ENCODE measurements at regions not wholly inside any gene's neighbourhood (a gene's known extent, or its start where the extent isn't known, plus 50 kb on each side); places are given as distances from the start of the nearest gene placed in this dataset.
A peak's percentile ranks its signal among the peaks of the same experiment; 100 is the strongest.
"Not testable (repeated sequence)": the region's sequence is repeated elsewhere in the genome, so short reads cannot be mapped to it uniquely, and the experiment has no call there.

- no peak for DNase-seq (ENCODE audit: low read depth in 4 of 4, low spot score in 2 of 4)
Observed at GRCh38 chr11:122405547-122406341, 249.8 kb upstream of the UBASH3B start.

GRCh38 chr11:122404571-122404970, 251.0 kb upstream of the UBASH3B start:
- no peak for DNase-seq (ENCODE audit: low read depth in 4 of 4, low spot score in 2 of 4)

DNA sequence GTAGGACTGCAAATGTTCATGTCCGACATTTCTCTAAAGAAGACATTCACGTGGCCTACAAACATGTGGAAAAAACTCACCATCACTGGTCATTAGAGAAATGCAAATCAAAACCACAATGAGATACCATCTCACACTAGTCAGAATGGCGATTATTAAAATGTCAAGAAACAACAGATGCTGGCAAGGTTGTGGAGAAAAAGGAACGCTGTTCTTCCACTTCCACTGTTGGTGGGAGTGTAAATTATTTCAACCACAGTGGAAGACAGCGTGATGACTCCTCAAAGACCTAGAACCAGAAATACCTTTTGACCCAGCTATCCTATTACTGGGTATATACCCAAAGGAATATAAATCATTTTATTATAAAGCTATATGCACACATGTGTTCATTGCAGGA, 253.9 kb upstream of the UBASH3B start:
- DNase-seq (ENCODE audit: low read depth in 4 of 4, low spot score in 2 of 4), result not testable (repeated sequence)

DNA sequence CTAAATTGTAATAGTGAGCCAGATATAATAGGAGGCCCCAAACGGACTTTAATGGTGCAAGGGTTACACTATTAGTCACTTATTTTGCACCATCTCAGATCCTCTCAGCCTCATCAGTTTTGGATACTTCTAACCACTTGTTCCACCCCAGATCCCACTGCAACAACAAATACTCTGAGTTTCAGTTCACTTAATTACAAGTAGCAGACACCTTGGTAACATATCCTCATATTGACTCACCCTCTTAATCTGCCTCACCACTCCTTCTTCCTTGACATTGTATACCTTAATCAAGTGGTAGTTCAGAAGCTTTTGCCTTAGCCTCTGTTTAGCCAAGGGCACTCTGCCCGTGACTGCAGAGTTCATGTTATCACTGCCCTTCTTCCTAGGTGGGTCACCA, 256.1 kb upstream of the UBASH3B start:
- DNase-seq (ENCODE audit: low read depth in 4 of 4, low spot score in 2 of 4), result no peak

DNA sequence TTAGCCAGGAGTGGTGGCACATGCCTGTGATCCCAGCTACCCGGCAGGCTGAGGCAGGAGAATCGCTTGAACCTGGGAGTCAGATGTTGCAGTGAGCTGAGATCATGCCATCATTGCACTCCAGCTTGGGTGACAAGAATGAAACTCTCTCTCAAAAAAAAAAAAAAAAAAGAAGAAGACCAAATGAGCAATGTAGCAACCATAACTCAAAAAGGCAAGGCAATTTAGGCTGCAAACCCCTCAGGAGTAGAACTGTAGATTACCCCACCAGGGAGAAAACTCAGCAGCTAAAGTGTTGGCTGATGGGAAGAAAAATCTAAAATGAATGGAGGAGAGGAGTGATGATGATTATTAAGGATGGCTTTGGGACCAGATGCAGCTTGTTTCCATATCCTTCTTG, 256.7 kb upstream of the UBASH3B start:
- no peak for DNase-seq (ENCODE audit: low read depth in 4 of 4, low spot score in 2 of 4)

DNA sequence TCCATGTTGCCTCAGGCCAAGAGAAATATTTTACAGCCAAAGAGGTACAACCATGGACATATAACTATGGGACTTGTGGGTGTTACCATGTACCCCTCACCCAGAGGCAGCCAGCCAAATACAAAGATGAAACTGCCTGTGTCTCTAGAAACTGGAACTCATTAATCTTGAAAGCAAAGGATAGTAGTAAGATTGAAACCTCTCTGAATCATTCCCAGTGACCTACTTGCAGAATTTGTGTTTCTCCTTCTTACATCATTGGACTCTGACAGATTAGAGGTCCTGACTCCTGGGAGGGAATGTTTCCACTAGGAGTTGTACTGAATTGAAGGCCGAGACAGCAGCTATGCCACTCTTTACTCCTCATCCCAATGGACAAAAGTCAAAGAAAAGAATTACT, 257.4 kb upstream of the UBASH3B start:
- no peak for DNase-seq (ENCODE audit: low read depth in 4 of 4, low spot score in 2 of 4)

- no peak for DNase-seq (ENCODE audit: low read depth in 4 of 4, low spot score in 2 of 4)
Observed at GRCh38 chr11:122395282-122395681, 260.2 kb upstream of the UBASH3B start.

DNA sequence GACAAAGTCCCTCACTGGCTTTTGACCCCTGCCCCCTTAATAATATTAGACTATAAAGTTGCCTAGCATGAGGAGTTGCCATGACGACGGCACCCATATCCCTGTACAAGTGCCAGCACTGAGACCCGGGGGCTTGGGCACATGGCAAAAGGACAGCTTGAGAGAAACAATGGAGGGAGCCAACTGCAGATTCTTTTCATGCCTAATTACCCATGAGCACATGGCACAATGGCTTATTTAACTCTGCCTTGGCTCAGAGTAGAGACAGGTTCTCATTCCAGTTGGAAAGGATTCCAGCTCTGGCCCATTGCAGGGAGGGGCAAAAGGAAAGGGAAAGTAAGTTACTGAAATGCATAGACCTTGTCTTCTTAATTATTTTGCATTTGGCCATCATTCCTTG, 261.2 kb upstream of the UBASH3B start:
- no peak for DNase-seq (ENCODE audit: low read depth in 4 of 4, low spot score in 2 of 4)

DNA sequence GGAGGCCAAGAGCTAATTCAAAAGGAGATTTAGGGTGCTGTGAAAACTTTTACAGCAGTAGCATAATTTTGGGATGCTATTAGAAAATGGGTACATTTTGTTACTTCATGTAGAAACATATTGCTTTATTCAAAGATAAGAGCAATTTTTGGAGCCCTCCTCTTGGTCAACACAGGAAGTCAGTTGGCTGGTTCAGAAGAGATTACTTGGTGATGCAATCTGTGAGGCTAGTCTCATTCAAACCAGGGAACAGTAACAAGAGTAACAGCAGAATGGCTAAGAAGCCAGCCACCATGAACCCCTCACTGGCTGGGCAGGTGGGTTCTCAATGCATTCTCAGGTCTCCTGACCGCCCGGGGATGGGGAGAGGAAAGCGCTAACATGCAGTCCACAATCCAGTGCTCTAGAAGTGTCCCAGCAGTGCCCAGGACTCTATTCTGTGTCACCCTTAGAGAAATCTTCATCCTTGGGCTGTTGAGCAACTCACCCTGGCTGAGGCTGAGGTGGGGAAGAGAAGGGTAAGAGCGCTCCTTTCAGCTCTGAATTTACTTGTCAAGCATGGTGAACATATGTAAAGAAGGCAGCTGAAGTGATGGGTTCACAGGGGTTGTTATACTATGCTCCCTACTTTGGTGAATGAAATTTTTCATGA, 262.2 kb upstream of the UBASH3B start:
- no peak for DNase-seq (ENCODE audit: low read depth in 4 of 4, low spot score in 2 of 4)

GRCh38 chr11:122392508-122392907, 263.0 kb upstream of the UBASH3B start:
- DNase-seq (ENCODE audit: low read depth in 4 of 4, low spot score in 2 of 4), result no peak

- DNase-seq (ENCODE audit: low read depth in 4 of 4, low spot score in 2 of 4), result no peak
Observed at GRCh38 chr11:122391049-122391448, 264.5 kb upstream of the UBASH3B start.

DNA sequence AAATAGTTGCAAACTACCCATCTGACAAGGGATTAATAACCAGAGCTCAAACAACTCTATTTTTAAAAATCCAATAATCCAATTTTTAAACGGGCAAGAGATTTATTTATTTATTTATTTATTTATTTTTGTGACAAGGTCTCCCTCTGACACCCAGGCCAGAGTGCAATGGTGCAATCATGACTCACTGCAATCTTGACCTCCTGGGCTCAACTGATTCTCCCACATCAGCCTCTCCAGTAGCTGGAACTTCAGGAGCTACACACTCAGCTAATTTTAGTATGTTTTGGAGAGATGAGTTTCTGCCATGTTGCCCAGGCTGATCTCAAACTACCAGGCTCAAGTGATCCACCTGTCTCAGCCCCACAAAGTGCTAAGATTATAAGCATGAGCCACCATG, 267.2 kb upstream of the BLID start:
- DNase-seq (ENCODE audit: low read depth in 4 of 4, low spot score in 2 of 4), result no peak

DNA sequence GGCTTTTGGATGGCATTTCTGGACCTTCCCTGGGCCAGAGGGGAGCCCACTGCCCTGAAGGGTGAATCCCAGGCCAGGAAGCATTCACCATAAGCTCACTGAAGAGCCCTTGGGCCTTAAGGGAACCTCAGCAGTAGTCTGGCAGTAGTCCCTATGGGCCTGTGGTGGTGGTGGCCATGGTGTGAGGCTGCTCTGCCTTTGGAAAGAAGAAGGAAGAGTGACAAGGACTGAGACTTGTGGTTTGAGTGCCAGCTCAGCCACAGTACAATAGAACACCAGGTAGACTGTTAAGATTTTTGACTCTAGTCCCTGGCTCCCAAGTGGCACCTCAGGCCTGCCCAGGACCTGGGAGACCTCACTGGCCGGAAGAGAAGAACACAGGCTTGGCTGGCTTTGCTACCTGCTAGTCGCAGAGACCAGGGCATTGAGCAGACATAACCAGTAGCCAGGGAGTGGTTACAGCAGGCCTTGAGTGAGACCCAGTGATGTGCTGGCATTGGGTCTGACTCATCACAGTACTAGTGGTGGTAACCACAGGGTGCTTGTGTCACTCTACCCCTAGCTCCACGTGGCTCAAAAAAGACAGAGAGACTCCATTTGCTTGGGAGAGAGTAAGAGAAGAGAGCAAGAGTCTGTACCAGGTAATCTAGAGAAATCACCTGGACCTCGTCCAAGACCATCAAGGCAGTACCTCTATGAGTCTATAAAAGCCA, 259.8 kb upstream of the BLID start:
- no peak for DNase-seq (ENCODE audit: low read depth in 4 of 4, low spot score in 2 of 4)

DNA sequence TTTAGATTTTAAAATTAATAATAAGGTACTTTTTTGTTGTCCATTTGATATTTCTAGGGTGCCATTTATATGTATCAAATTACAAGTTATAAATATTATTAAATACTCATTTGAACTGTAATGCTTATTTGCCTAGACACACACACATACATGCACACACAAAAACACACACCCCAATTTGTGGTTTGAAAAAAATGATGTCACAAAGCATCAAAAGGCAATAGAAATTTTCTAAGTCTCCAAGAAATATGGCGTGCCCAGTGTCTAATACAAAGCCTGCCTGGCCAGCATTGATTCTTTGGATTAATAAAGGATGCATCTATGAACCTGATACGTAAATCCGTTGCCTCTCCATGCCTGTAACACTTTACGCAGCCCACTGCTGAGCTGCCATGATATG, 252.8 kb upstream of the BLID start:
- DNase-seq (ENCODE audit: low read depth in 4 of 4, low spot score in 2 of 4), result no peak

- DNase-seq (ENCODE audit: low read depth in 4 of 4, low spot score in 2 of 4), result peak; percentile 47 to 74 (median 52)
Observed at GRCh38 chr11:122367809-122368231, 251.8 kb upstream of the BLID start.

GRCh38 chr11:122365610-122366360, 249.8 kb upstream of the BLID start:
- DNase-seq (ENCODE audit: low read depth in 4 of 4, low spot score in 2 of 4), result no peak

GRCh38 chr11:122363296-122363695, 247.3 kb upstream of the BLID start:
- no peak for DNase-seq (ENCODE audit: low read depth in 4 of 4, low spot score in 2 of 4)

- no peak for DNase-seq (ENCODE audit: low read depth in 4 of 4, low spot score in 2 of 4)
Observed at GRCh38 chr11:122362381-122362780, 246.4 kb upstream of the BLID start.

GRCh38 chr11:122360875-122361274, 244.9 kb upstream of the BLID start:
- DNase-seq (ENCODE audit: low read depth in 4 of 4, low spot score in 2 of 4), result no peak

- no peak for DNase-seq (ENCODE audit: low read depth in 4 of 4, low spot score in 2 of 4)
Observed at GRCh38 chr11:122359081-122359571, 243.1 kb upstream of the BLID start.

GRCh38 chr11:122358292-122358691, 242.3 kb upstream of the BLID start:
- no peak for DNase-seq (ENCODE audit: low read depth in 4 of 4, low spot score in 2 of 4)
